ENCODE measurements at regions not wholly inside any gene's neighbourhood (a gene's known extent, or its start where the extent isn't known, plus 50 kb on each side); places are given as distances from the start of the nearest gene placed in this dataset.

GRCh38 chr1:14511796-14512585 is 86.5 kb upstream of the KAZN start:
- no peak overlapping the region for H3K9ac ChIP-seq (ENCODE audit: insufficient read depth in 1 of 2, low read length in 2 of 2)
- TF ChIP-seq CTCF (IDR thresholded peaks at IDR 0.05; ENCODE audit: control extremely low read depth, extremely low read depth) = no peak
- no peak overlapping the region for H3K4me3 ChIP-seq
- no peak overlapping the region for H3K27ac ChIP-seq (ENCODE audit: low read depth in 1 of 2, low read length in 1 of 2)
- H3K4me1 ChIP-seq (ENCODE audit: control insufficient read depth in 5 of 5, insufficient read depth in 5 of 5, low read length in 5 of 5) = peaks cover 0 to 32% (median 0%) of the 10 kb centered on the region in 5 donors
- 76 to 78% methylated on average over 14 of the region's 14 CpGs for WGBS, 2 donors
- ATAC-seq (ENCODE audit: insufficient read depth, low FRiP score) = no peak
- no peaks in the 10 kb centered on the region for H3K36me3 ChIP-seq (ENCODE audit: control insufficient read depth in 4 of 4, insufficient read depth in 4 of 4, low read length in 4 of 4)
- peaks cover 0 to 1% (median 0%) of the 10 kb centered on the region in 4 donors for H3K9me3 ChIP-seq (ENCODE audit: control insufficient read depth in 4 of 4, insufficient read depth in 3 of 4, low read length in 3 of 4)
- no peaks in the 10 kb centered on the region for H3K27me3 ChIP-seq (ENCODE audit: control insufficient read depth in 3 of 3, insufficient read depth in 3 of 3, low read length in 2 of 3)
- DNase-seq = peak; percentile 52 to 69 (median 65)

DNA sequence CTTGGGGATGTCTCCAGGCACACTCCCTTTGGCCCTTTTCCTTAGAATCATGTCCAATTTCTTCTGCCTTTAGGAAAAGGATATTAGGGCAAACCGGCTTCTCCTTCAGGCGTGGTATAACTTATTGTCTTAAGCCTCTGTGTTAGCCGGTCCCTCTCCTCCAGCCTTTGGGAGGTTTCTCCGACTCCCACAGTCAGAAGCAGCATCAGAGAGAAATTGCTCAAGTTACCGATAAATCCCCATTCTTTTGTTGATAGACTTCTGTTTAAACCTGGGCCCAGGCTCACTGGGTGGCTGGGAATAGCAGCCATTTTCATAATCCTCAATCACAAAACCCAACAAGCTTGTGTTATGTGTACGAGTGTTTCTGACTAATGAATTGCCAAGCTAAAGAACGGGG is 85.4 kb upstream of the KAZN start:
- TF ChIP-seq CTCF (IDR thresholded peaks at IDR 0.05; ENCODE audit: control extremely low read depth, extremely low read depth) = no peak
- Histone ChIP-seq H3K4me1 (ENCODE audit: control insufficient read depth in 5 of 5, insufficient read depth in 5 of 5, low read length in 5 of 5) (peaks cover 0 to 34% (median 0%) of the 10 kb centered on the region in 5 donors), H3K27me3 (ENCODE audit: control insufficient read depth in 3 of 3, insufficient read depth in 3 of 3, low read length in 2 of 3) (peaks cover 0 to 3% (median 0%) of the 10 kb centered on the region in 3 donors), H3K9ac (ENCODE audit: insufficient read depth in 1 of 2, low read length in 2 of 2) (no peak overlapping the region), H3K4me3 (no peak overlapping the region), H3K36me3 (ENCODE audit: control insufficient read depth in 4 of 4, insufficient read depth in 4 of 4, low read length in 4 of 4) (no peaks in the 10 kb centered on the region), H3K27ac (ENCODE audit: low read depth in 1 of 2, low read length in 1 of 2) (no peak overlapping the region), H3K9me3 (ENCODE audit: control insufficient read depth in 4 of 4, insufficient read depth in 3 of 4, low read length in 3 of 4) (peaks cover 0 to 2% (median 0%) of the 10 kb centered on the region in 4 donors)
- WGBS, 2 donors = 80 to 81% methylated on average over 7 of the region's 7 CpGs
- DNase-seq (peak in 1 of 3 donors; percentile 43), ATAC-seq (ENCODE audit: insufficient read depth, low FRiP score) (no peak)

DNA sequence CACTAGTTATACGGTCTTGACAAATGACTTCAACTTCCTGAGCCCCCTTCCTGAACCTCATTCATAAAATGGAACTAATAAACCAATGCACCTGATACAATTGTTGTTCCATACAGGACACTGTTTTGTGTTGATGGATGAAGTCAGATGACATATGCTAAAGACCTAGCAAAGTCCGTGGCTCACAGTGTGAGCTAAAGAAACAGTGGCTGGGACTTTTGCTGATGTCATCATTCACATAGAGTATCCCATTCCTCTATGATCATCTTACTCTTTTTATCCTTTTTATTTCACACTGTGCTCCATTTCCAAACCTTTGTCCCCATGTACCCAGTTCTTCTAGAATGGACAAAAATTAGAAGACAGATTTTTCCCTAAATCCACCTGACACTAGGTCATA is 83.7 kb upstream of the KAZN start:
- no peak overlapping the region for H3K4me3 ChIP-seq
- H3K36me3 ChIP-seq (ENCODE audit: control insufficient read depth in 4 of 4, insufficient read depth in 4 of 4, low read length in 4 of 4) = no peaks in the 10 kb centered on the region
- ATAC-seq (ENCODE audit: insufficient read depth, low FRiP score) (no peak), DNase-seq (no peak)
- peaks cover 0 to 49% (median 0%) of the 10 kb centered on the region in 5 donors for H3K4me1 ChIP-seq (ENCODE audit: control insufficient read depth in 5 of 5, insufficient read depth in 5 of 5, low read length in 5 of 5)
- peaks cover 0 to 2% (median 0%) of the 10 kb centered on the region in 4 donors for H3K9me3 ChIP-seq (ENCODE audit: control insufficient read depth in 4 of 4, insufficient read depth in 3 of 4, low read length in 3 of 4)
- H3K27me3 ChIP-seq (ENCODE audit: control insufficient read depth in 3 of 3, insufficient read depth in 3 of 3, low read length in 2 of 3) = peaks cover 0 to 3% (median 0%) of the 10 kb centered on the region in 3 donors
- no peak overlapping the region for H3K9ac ChIP-seq (ENCODE audit: insufficient read depth in 1 of 2, low read length in 2 of 2)
- WGBS, 2 donors = 35 to 58% methylated on average over 2 of the region's 2 CpGs
- TF ChIP-seq CTCF (IDR thresholded peaks at IDR 0.05; ENCODE audit: control extremely low read depth, extremely low read depth) = no peak
- H3K27ac ChIP-seq (ENCODE audit: low read depth in 1 of 2, low read length in 1 of 2) = no peak overlapping the region
